GM23338 (cell line): ENCODE measurements at regions not wholly inside any gene's neighbourhood (a gene's known extent, or its start where the extent isn't known, plus 50 kb on each side); places are given as distances from the start of the nearest gene placed in this dataset.

Experiments used
- ATAC-seq: fragments of 200-7000 bp; cut with Tn5 transposase; 3 replicates; pipeline ENCODE4 v1.9.1; 2020
- DNase-seq: peaks from one replicate; pipeline ENCODE4 v3.0.0-alpha.2; 2015; ENCODE audit warnings: low spot score
- H2AFZ ChIP-seq: fragments of 200-600 bp; sonication (generic); 2 replicates; pipeline ENCODE4 v1.8.0; 2016; ENCODE audit warnings: antibody characterized with exemption, mild to moderate bottlenecking, moderate library complexity
- H3F3A ChIP-seq: fragments of 200-600 bp; sonication (generic); replicated peaks from 2 replicates; pipeline ENCODE4 v1.8.0; 2017; ENCODE audit warnings: antibody characterized with exemption, mixed run types, low read depth
- H3K27ac ChIP-seq: fragments of 200-600 bp; sonication (generic); 2 replicates; pipeline ENCODE4 v1.6.1; 2016; ENCODE audit warnings: low read depth
- H3K27me3 ChIP-seq: fragments of 200-600 bp; sonication (generic); 2 replicates; pipeline ENCODE4 v1.8.0; 2016; ENCODE audit warnings: mild to moderate bottlenecking, mixed run types, moderate library complexity; ENCODE audit not compliant: insufficient read depth
- H3K36me3 ChIP-seq: fragments of 200-600 bp; sonication (generic); 2 replicates; pipeline ENCODE4 v1.8.0; 2016; ENCODE audit warnings: mild to moderate bottlenecking; ENCODE audit not compliant: insufficient read depth
- H3K4me1 ChIP-seq: fragments of 200-600 bp; sonication (generic); 2 replicates; pipeline ENCODE4 v1.8.0; 2016; ENCODE audit warnings: mild to moderate bottlenecking, moderate library complexity; ENCODE audit not compliant: insufficient read depth
- H3K4me2 ChIP-seq: fragments of 200-600 bp; sonication (generic); 2 replicates; pipeline ENCODE4 v1.7.1; 2017; ENCODE audit warnings: mixed run types
- H3K4me3 ChIP-seq: fragments of 200-600 bp; sonication (generic); 2 replicates; pipeline ENCODE4 v1.6.1; 2016; ENCODE audit warnings: mixed run types
- H3K79me2 ChIP-seq: fragments of 200-600 bp; sonication (generic); replicated peaks from 2 replicates; pipeline ENCODE4 v1.8.0; 2017; ENCODE audit warnings: mild to moderate bottlenecking; ENCODE audit not compliant: insufficient read depth
- H3K9me2 ChIP-seq: fragments of 200-600 bp; sonication (generic); 2 replicates; pipeline ENCODE4 v1.8.0; 2017; ENCODE audit not compliant: insufficient read depth
- H4K20me1 ChIP-seq: fragments of 200-600 bp; sonication (generic); replicated peaks from 2 replicates; pipeline ENCODE4 v1.8.0; 2017; ENCODE audit warnings: mild to moderate bottlenecking; ENCODE audit not compliant: insufficient read depth
- H3K27ac Mint-ChIP-seq: 2 replicates; pipeline ENCODE4 v1.8.0; 2020; ENCODE audit warnings: inconsistent platforms, mild to moderate bottlenecking, moderate library complexity, mixed read lengths
- H3K27me3 Mint-ChIP-seq: 3 replicates; pipeline ENCODE4 v1.8.0; 2022; ENCODE audit warnings: low read depth, mild to moderate bottlenecking, moderate library complexity, mixed read lengths, inconsistent platforms; ENCODE audit not compliant: insufficient read depth, poor library complexity
- H3K36me3 Mint-ChIP-seq: 3 replicates; pipeline ENCODE4 v1.8.0; 2021; ENCODE audit warnings: low read depth, mild to moderate bottlenecking, inconsistent platforms, moderate library complexity, mixed read lengths
- H3K4me1 Mint-ChIP-seq: 3 replicates; pipeline ENCODE4 v1.8.0; 2020; ENCODE audit warnings: mild to moderate bottlenecking, inconsistent platforms, mixed read lengths
- H3K4me3 Mint-ChIP-seq: 3 replicates; pipeline ENCODE4 v1.8.0; 2021; ENCODE audit warnings: moderate library complexity, mild to moderate bottlenecking, inconsistent platforms, mixed read lengths
- H3K9me3 Mint-ChIP-seq: 3 replicates; pipeline ENCODE4 v1.8.0; 2020; ENCODE audit warnings: moderate library complexity, mild to moderate bottlenecking, inconsistent platforms, mixed read lengths
- EZH2 ChIP-seq: fragments of 200-600 bp; sonication (generic); IDR thresholded peaks from one replicate; pipeline ENCODE4 v1.8.0; 2017; ENCODE audit warnings: antibody characterized with exemption, mild to moderate bottlenecking, low read depth; ENCODE audit not compliant: unreplicated experiment
- EZH2phosphoT487 ChIP-seq: fragments of 200-600 bp; sonication (generic); IDR thresholded peaks from one replicate; pipeline ENCODE4 v1.8.1; 2018; ENCODE audit warnings: antibody characterized with exemption; ENCODE audit not compliant: unreplicated experiment
- POLR2AphosphoS5 ChIP-seq: IDR thresholded peaks from 2 replicates; pipeline ENCODE4 v1.6.1; 2016; ENCODE audit warnings: antibody characterized with exemption, low read depth
- STAT1 ChIP-seq: IDR thresholded peaks from one replicate; pipeline ENCODE4 v1.6.1; 2016; ENCODE audit warnings: antibody characterized with exemption; ENCODE audit not compliant: unreplicated experiment
- ZNF114 ChIP-seq: fragments of 250-450 bp; sonication (Bioruptor Pico); IDR thresholded peaks from 2 replicates; pipeline ENCODE4 v1.5.0; 2020; ENCODE audit warnings: mild to moderate bottlenecking, moderate library complexity
- TF ChIP-seq, protein P1 (sequence below): fragments of 250-450 bp; sonication (Bioruptor Pico); IDR thresholded peaks from 2 replicates; pipeline ENCODE4 v1.5.0; 2020; ENCODE audit warnings: mild to moderate bottlenecking, moderate library complexity
- TF ChIP-seq, protein P2 (sequence below): IDR thresholded peaks from one replicate; pipeline ENCODE4 v1.6.1; 2018; ENCODE audit warnings: antibody characterized with exemption; ENCODE audit not compliant: unreplicated experiment

DNA sequence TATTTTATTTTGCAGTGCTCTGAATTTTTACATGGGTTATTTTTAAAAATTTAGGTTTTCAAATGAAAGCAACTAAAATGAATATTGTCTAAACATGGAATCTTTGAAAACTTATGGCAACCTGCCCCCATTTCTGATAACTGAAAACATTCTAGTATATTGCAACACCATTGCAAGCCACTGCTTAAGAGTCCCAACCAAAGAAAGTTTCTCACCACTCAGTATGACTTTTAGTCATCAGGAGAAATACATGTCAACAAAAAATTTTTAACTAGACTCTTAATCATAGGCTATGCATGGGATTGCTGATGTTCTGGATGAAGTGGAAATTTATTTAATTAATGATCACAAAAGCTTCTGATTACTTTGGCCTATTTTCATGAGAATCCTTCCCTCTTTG, 112.1 kb downstream of the TNFSF18 start (continued):
- TF ChIP-seq EZH2 (no peak), STAT1 (no peak), ZNF114 (no peak), EZH2phosphoT487 (no peak)
- TF ChIP-seq, protein P1, sequence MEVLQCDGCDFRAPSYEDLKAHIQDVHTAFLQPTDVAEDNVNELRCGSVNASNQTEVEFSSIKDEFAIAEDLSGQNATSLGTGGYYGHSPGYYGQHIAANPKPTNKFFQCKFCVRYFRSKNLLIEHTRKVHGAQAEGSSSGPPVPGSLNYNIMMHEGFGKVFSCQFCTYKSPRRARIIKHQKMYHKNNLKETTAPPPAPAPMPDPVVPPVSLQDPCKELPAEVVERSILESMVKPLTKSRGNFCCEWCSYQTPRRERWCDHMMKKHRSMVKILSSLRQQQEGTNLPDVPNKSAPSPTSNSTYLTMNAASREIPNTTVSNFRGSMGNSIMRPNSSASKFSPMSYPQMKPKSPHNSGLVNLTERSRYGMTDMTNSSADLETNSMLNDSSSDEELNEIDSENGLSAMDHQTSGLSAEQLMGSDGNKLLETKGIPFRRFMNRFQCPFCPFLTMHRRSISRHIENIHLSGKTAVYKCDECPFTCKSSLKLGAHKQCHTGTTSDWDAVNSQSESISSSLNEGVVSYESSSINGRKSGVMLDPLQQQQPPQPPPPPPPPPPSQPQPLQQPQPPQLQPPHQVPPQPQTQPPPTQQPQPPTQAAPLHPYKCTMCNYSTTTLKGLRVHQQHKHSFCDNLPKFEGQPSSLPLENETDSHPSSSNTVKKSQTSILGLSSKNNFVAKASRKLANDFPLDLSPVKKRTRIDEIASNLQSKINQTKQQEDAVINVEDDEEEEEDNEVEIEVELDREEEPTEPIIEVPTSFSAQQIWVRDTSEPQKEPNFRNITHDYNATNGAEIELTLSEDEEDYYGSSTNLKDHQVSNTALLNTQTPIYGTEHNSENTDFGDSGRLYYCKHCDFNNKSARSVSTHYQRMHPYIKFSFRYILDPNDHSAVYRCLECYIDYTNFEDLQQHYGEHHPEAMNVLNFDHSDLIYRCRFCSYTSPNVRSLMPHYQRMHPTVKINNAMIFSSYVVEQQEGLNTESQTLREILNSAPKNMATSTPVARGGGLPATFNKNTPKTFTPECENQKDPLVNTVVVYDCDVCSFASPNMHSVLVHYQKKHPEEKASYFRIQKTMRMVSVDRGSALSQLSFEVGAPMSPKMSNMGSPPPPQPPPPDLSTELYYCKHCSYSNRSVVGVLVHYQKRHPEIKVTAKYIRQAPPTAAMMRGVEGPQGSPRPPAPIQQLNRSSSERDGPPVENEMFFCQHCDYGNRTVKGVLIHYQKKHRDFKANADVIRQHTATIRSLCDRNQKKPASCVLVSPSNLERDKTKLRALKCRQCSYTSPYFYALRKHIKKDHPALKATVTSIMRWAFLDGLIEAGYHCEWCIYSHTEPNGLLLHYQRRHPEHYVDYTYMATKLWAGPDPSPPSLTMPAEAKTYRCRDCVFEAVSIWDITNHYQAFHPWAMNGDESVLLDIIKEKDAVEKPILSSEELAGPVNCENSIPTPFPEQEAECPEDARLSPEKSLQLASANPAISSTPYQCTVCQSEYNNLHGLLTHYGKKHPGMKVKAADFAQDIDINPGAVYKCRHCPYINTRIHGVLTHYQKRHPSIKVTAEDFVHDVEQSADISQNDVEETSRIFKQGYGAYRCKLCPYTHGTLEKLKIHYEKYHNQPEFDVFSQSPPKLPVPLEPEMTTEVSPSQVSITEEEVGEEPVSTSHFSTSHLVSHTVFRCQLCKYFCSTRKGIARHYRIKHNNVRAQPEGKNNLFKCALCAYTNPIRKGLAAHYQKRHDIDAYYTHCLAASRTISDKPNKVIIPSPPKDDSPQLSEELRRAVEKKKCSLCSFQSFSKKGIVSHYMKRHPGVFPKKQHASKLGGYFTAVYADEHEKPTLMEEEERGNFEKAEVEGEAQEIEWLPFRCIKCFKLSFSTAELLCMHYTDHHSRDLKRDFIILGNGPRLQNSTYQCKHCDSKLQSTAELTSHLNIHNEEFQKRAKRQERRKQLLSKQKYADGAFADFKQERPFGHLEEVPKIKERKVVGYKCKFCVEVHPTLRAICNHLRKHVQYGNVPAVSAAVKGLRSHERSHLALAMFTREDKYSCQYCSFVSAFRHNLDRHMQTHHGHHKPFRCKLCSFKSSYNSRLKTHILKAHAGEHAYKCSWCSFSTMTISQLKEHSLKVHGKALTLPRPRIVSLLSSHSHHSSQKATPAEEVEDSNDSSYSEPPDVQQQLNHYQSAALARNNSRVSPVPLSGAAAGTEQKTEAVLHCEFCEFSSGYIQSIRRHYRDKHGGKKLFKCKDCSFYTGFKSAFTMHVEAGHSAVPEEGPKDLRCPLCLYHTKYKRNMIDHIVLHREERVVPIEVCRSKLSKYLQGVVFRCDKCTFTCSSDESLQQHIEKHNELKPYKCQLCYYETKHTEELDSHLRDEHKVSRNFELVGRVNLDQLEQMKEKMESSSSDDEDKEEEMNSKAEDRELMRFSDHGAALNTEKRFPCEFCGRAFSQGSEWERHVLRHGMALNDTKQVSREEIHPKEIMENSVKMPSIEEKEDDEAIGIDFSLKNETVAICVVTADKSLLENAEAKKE: no peak

DNA sequence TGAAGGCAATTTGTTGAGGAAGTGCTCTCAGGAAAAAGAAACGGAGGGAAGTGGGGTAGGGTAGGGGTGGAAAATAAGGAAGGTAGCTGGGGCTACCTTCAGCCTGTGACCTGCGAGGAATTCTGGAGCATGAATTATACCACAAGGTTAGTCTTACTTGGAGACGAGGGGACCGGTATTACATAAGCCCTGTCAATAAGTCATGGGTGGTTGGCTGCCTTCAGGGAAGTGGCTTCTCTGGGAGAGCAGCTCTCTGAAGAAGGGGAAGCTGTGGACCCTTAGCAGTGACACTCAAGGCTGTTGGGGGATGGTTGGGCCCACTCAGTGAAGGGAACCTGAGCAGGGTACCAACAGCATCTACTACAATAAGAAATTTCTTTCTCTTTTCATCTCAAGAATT, 111.3 kb downstream of the TNFSF18 start:
- no peaks in the 10 kb centered on the region for H3K79me2 ChIP-seq
- ATAC-seq (no peak), DNase-seq (no peak)
- H4K20me1 ChIP-seq: no peaks in the 10 kb centered on the region
- H3K27ac ChIP-seq: no peak overlapping the region
- Mint-ChIP-seq H3K27ac (no peak overlapping the region), H3K4me3 (no peak overlapping the region), H3K9me3 (no peaks in the 10 kb centered on the region), H3K4me1 (no peaks in the 10 kb centered on the region), H3K27me3 (no peaks in the 10 kb centered on the region), H3K36me3 (no peaks in the 10 kb centered on the region)
- H3K4me1 ChIP-seq: no peaks in the 10 kb centered on the region
- H3K36me3 ChIP-seq: no peaks in the 10 kb centered on the region
- no peaks in the 10 kb centered on the region for H3F3A ChIP-seq
- peak overlapping the region; percentile 25; the same call in 1 of the 2 replicates for H2AFZ ChIP-seq
- H3K4me2 ChIP-seq: no peak overlapping the region
- no peaks in the 10 kb centered on the region for H3K27me3 ChIP-seq
- H3K9me2 ChIP-seq: peaks cover 3% of the 10 kb centered on the region
- H3K4me3 ChIP-seq: no peak overlapping the region
- TF ChIP-seq POLR2AphosphoS5: no peak
- TF ChIP-seq EZH2: no peak
- TF ChIP-seq, protein P1: no peak
- TF ChIP-seq, protein P2, sequence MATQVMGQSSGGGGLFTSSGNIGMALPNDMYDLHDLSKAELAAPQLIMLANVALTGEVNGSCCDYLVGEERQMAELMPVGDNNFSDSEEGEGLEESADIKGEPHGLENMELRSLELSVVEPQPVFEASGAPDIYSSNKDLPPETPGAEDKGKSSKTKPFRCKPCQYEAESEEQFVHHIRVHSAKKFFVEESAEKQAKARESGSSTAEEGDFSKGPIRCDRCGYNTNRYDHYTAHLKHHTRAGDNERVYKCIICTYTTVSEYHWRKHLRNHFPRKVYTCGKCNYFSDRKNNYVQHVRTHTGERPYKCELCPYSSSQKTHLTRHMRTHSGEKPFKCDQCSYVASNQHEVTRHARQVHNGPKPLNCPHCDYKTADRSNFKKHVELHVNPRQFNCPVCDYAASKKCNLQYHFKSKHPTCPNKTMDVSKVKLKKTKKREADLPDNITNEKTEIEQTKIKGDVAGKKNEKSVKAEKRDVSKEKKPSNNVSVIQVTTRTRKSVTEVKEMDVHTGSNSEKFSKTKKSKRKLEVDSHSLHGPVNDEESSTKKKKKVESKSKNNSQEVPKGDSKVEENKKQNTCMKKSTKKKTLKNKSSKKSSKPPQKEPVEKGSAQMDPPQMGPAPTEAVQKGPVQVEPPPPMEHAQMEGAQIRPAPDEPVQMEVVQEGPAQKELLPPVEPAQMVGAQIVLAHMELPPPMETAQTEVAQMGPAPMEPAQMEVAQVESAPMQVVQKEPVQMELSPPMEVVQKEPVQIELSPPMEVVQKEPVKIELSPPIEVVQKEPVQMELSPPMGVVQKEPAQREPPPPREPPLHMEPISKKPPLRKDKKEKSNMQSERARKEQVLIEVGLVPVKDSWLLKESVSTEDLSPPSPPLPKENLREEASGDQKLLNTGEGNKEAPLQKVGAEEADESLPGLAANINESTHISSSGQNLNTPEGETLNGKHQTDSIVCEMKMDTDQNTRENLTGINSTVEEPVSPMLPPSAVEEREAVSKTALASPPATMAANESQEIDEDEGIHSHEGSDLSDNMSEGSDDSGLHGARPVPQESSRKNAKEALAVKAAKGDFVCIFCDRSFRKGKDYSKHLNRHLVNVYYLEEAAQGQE: no peak
